ENCODE measurements at regions not wholly inside any gene's neighbourhood (a gene's known extent, or its start where the extent isn't known, plus 50 kb on each side); places are given as distances from the start of the nearest gene placed in this dataset.

DNA sequence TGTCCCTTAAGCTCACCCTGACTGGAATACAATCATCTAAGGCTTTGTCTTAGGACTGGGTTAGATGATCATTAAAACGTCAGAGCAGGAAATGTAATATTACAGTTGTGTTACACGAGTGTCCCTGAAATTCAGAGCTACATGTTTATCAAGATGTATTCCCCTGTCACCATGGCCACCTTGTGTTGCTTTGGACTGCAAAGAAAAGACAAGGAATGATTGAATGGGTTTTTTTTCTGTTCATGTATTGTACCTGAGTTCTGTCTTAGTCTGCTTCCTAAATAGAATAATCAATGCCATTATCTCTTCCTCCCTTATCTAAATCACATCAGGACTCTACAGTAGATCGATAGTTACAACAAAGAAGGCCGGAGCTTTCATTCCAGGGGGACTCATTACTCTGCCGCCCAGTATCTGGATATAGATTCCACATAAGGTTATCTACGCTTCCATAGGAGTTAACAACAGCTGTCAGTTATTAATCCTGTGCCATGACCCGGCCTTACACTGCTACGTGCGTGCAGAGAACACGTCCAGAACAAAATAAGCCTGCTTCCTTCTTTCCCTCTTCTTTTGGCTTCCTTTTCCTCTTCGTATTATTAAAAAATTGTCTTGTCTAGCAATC is 274.1 kb upstream of the SASH1 start:
- H3K36me3 Mint-ChIP-seq: peaks cover 11% of the 10 kb centered on the region
- peaks cover 3% of the 10 kb centered on the region; the same call in 1 of the 2 replicates for H3K4me1 Mint-ChIP-seq
- TF ChIP-seq MLX (CRISPR knock-in tag; IDR thresholded peaks at IDR 0.05) (no peak), ZNF512 (CRISPR knock-in tag; IDR thresholded peaks at IDR 0.05; ENCODE audit: borderline replicate concordance) (no peak), KAT7 (CRISPR knock-in tag; IDR thresholded peaks at IDR 0.05; ENCODE audit: borderline replicate concordance) (no peak)
- peaks cover 34% of the 10 kb centered on the region for H3K9me3 Mint-ChIP-seq
- ChIA-PET CTCF (no interaction called here), POLR2A (no interaction called here)
- H3K27ac Mint-ChIP-seq: no peak overlapping the region
- H3K27me3 Mint-ChIP-seq (ENCODE audit: low read depth): no peaks in the 10 kb centered on the region; the same call in 1 of the 2 replicates
- DNase-seq (ENCODE audit: low spot score) (no peak), ATAC-seq (no peak)
- H3K4me3 Mint-ChIP-seq: no peak overlapping the region

GRCh38 chr6:148069256-148069655 is 273.4 kb upstream of the SASH1 start:
- Mint-ChIP-seq H3K4me3 (no peak overlapping the region), H3K36me3 (peaks cover 9% of the 10 kb centered on the region), H3K9me3 (peaks cover 29% of the 10 kb centered on the region), H3K27ac (no peak overlapping the region), H3K4me1 (peaks cover 3% of the 10 kb centered on the region; the same call in 1 of the 2 replicates), H3K27me3 (ENCODE audit: low read depth) (no peaks in the 10 kb centered on the region; the same call in 1 of the 2 replicates)
- DNase-seq (ENCODE audit: low spot score) (no peak), ATAC-seq (no peak)
- ChIA-PET POLR2A (no interaction called here), CTCF (no interaction called here)
- no peak for TF ChIP-seq NFE2L1 (CRISPR knock-in tag; IDR thresholded peaks at IDR 0.05)
- no peak for TF ChIP-seq E2F4 (CRISPR knock-in tag; IDR thresholded peaks at IDR 0.05; ENCODE audit: borderline replicate concordance, low read depth)
- no peak for TF ChIP-seq ATF6 (CRISPR knock-in tag; IDR thresholded peaks at IDR 0.05)
- no peak for TF ChIP-seq OVOL2 (CRISPR knock-in tag; IDR thresholded peaks at IDR 0.05; ENCODE audit: borderline replicate concordance)
- TF ChIP-seq CDX4 (CRISPR knock-in tag; IDR thresholded peaks at IDR 0.05; ENCODE audit: borderline replicate concordance): no peak
- no peak for TF ChIP-seq ATF1 (CRISPR knock-in tag; IDR thresholded peaks at IDR 0.05)

GRCh38 chr6:148074291-148074690 is 268.3 kb upstream of the SASH1 start:
- DNase-seq (ENCODE audit: low spot score) (no peak), ATAC-seq (no peak)
- no peak overlapping the region for H3K4me3 Mint-ChIP-seq
- H3K27me3 Mint-ChIP-seq (ENCODE audit: low read depth): no peaks in the 10 kb centered on the region; the same call in 1 of the 2 replicates
- ChIA-PET POLR2A (no interaction called here), CTCF (no interaction called here)
- H3K9me3 Mint-ChIP-seq: peaks cover 24% of the 10 kb centered on the region
- H3K27ac Mint-ChIP-seq: no peak overlapping the region
- peaks cover 9% of the 10 kb centered on the region for H3K36me3 Mint-ChIP-seq
- H3K4me1 Mint-ChIP-seq: peaks cover 3% of the 10 kb centered on the region; the same call in 1 of the 2 replicates
- TF ChIP-seq ATF6 (CRISPR knock-in tag; IDR thresholded peaks at IDR 0.05) (no peak), ZNF219 (CRISPR knock-in tag; IDR thresholded peaks at IDR 0.05; ENCODE audit: borderline replicate concordance) (no peak), ZNF671 (CRISPR knock-in tag; IDR thresholded peaks at IDR 0.05) (no peak), E2F4 (CRISPR knock-in tag; IDR thresholded peaks at IDR 0.05; ENCODE audit: borderline replicate concordance, low read depth) (no peak), NFATC4 (CRISPR knock-in tag; IDR thresholded peaks at IDR 0.05) (no peak), RELA (CRISPR knock-in tag; IDR thresholded peaks at IDR 0.05; ENCODE audit: borderline replicate concordance) (no peak), ZNF138 (CRISPR knock-in tag; conservative IDR thresholded peaks at IDR 0.05) (no peak), SOX15 (CRISPR knock-in tag; IDR thresholded peaks at IDR 0.05) (no peak)
- TF ChIP-seq, protein P1, sequence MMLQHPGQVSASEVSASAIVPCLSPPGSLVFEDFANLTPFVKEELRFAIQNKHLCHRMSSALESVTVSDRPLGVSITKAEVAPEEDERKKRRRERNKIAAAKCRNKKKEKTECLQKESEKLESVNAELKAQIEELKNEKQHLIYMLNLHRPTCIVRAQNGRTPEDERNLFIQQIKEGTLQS (CRISPR knock-in tag; conservative IDR thresholded peaks at IDR 0.05): no peak
- TF ChIP-seq, protein P2, sequence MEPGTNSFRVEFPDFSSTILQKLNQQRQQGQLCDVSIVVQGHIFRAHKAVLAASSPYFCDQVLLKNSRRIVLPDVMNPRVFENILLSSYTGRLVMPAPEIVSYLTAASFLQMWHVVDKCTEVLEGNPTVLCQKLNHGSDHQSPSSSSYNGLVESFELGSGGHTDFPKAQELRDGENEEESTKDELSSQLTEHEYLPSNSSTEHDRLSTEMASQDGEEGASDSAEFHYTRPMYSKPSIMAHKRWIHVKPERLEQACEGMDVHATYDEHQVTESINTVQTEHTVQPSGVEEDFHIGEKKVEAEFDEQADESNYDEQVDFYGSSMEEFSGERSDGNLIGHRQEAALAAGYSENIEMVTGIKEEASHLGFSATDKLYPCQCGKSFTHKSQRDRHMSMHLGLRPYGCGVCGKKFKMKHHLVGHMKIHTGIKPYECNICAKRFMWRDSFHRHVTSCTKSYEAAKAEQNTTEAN (CRISPR knock-in tag; IDR thresholded peaks at IDR 0.05): no peak
- TF ChIP-seq, protein P3, sequence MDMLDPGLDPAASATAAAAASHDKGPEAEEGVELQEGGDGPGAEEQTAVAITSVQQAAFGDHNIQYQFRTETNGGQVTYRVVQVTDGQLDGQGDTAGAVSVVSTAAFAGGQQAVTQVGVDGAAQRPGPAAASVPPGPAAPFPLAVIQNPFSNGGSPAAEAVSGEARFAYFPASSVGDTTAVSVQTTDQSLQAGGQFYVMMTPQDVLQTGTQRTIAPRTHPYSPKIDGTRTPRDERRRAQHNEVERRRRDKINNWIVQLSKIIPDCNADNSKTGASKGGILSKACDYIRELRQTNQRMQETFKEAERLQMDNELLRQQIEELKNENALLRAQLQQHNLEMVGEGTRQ (CRISPR knock-in tag; IDR thresholded peaks at IDR 0.05): no peak
